G401 (cell line): ENCODE measurements at regions not wholly inside any gene's neighbourhood (a gene's known extent, or its start where the extent isn't known, plus 50 kb on each side); places are given as distances from the start of the nearest gene placed in this dataset.
"Not testable (repeated sequence)": the region's sequence is repeated elsewhere in the genome, so short reads cannot be mapped to it uniquely, and the experiment has no call there.

Experiments used
- DNase-seq: peaks from one replicate; pipeline ENCODE4 v3.0.0-alpha.2; 2015; ENCODE audit warnings: low spot score
- in situ Hi-C: cut with HindIII; loops from 2 replicates; pipeline ENCODE4 v1.10.0; 2016; ENCODE audit warnings: low sequenced_read_pairs, mixed read lengths

GRCh38 chr7:32661501-32661900 is 166.2 kb downstream of the AVL9 start:
- DNase-seq = no peak
- in situ Hi-C loops = no loop called here

GRCh38 chr7:32660936-32661335 is 165.6 kb downstream of the AVL9 start:
- in situ Hi-C loops = no loop called here
- DNase-seq = no peak

- in situ Hi-C loops = no loop called here
- DNase-seq = no peak
Observed at GRCh38 chr7:32659853-32660252, 164.6 kb downstream of the AVL9 start.

GRCh38 chr7:32658467-32658869 is 163.2 kb downstream of the AVL9 start:
- no peak for DNase-seq
- in situ Hi-C loops = no loop called here

- no peak for DNase-seq
- in situ Hi-C loops = no loop called here
Observed at GRCh38 chr7:32658034-32658433, 162.7 kb downstream of the AVL9 start.

DNA sequence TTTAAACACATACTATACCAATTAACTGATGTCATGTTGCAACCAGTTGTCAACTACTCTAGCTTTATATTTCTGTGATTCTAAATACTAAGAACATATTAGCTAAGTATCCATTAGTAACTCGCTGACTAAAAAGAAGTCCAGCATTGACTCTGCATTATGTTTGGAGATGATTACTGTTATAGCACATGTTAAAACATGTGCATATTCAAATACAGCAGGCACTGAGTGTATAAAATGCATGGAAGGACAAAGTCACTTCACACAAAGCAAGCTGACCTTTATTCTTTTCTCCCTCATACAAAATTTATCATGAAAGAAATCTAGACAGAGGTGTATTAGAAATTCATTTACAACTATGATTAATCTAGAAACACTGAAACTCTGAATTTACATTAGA is 159.3 kb downstream of the AVL9 start:
- in situ Hi-C loops, DNase-seq: not testable (repeated sequence)

GRCh38 chr7:32650356-32650755 is 155.1 kb downstream of the AVL9 start:
- in situ Hi-C loops, DNase-seq: not testable (repeated sequence)

- DNase-seq = no peak
- in situ Hi-C loops = no loop called here
Observed at GRCh38 chr7:32648408-32649156, 153.3 kb downstream of the AVL9 start.

DNA sequence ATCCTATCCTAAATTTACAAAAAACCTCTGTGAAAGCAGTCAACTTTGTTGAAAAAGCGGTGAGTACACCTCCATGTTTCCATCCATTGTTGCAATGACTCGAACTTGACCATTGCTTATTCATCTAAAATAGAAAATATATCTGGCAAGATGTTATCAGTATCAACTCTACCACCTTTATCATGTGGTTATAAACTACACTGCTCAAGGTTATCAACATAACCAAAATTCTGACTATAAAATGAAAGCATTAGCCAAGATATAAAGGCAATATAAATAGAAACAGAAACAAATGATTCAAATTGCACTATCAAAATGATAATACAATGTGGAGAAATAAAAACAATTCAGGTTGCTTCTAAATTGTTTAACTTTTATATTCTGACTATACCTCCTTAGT is 150.0 kb downstream of the AVL9 start:
- in situ Hi-C loops, DNase-seq: not testable (repeated sequence)

- in situ Hi-C loops = no loop called here
- DNase-seq = no peak
Observed at GRCh38 chr7:32643194-32643593, 147.9 kb downstream of the AVL9 start.

DNA sequence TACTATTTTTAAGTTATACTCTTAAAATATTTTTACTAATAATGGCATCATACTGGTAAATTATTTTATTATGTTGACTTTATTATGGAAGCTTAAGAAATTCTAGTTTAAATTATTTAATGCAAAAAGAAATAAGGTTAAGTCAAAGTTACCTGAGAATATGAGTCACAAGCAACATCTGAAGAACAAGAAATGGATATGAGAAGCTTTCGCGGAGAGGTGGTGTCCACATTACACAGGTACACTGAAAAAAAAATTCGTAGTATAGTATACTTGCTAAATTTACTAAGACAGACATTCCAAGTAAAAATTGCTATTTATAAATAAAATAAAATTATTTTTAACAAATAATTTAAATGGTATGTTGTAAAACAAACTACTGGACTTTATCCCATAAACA is 143.8 kb downstream of the AVL9 start:
- no peak for DNase-seq
- in situ Hi-C loops = no loop called here

DNA sequence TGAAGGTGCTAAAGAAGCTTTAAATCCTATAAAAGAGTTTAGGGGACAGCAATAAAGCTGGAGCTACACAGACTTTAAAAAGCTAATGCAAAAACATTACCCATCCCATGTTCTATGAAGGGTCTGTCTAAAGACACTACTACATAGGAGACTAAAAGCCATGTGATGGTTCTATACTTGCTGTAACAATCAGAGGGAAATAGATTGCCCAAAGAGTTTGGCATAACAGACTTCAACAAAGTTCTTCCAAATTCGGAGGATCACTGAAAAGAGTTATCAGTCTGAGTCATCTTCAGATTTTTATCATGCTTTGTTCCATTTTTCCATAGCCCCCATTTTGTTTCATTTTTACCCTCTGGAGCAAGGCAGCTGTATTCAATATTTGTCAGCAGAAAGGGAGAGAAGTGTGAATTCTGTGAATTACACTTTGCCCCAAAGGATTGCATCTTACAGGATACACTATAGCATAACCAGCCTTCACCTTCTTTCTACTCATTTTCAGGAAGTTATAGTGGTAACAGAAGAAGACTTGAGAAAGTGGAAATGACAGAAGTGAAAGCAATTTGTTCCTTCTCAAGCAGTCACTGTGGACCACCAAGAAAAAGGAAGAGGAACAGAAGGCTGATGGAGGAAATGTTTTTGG is 143.3 kb downstream of the AVL9 start:
- DNase-seq = peak; percentile 4
- in situ Hi-C loops = not testable (repeated sequence)
